T-cell (primary cell): ENCODE measurements at regions not wholly inside any gene's neighbourhood (a gene's known extent, or its start where the extent isn't known, plus 50 kb on each side); places are given as distances from the start of the nearest gene placed in this dataset.
A peak's percentile ranks its signal among the peaks of the same experiment; 100 is the strongest.

Experiments used
- ATAC-seq, 4 experiments: fragments of 200-7000 bp in 3 of 4; fragments of 150-1000 bp in 1 of 4; cut with Tn5 transposase; replicated peaks in 1 of 4; 1 replicate in 3 of 4; 2 replicates in 1 of 4; pipeline ENCODE4 v1.10.0; 2021; ENCODE audit warnings: moderate library complexity in 3 of 4, mild to moderate bottlenecking in 2 of 4, moderate number of reproducible peaks in 1 of 4
- CTCF ChIA-PET, 2 donors: fragments of 300-600 bp; sonication (Branson Sonifier 250); formaldehyde crosslinking; loops; one replicate each; lab custom pipeline; 2022; ENCODE audit warnings: antibody characterized with exemption in 2 of 2; lab: Charles Lee
- POLR2A ChIA-PET, 2 donors: fragments of 300-600 bp; sonication (Branson Sonifier 250); formaldehyde crosslinking; loops; one replicate each; lab custom pipeline; 2022; ENCODE audit warnings: antibody characterized with exemption in 2 of 2; lab: Charles Lee
- DNase-seq, 35 experiments: peaks; one replicate each; pipeline versions ENCODE4 v3.0.0 to v3.0.0-alpha.2; 2013 to 2023
- H3K27ac ChIP-seq: one replicate; pipeline ENCODE4 v1.5.1; 2013; ENCODE audit warnings: low read length
- H3K27me3 ChIP-seq, 2 experiments: replicated peaks in 1 of 2; 1 replicate in 1 of 2; 2 replicates in 1 of 2; pipeline versions ENCODE4 v1.6.1 to v1.7.0; 2013; ENCODE audit warnings: low read length in 1 of 2, mixed read lengths in 1 of 2; ENCODE audit not compliant: control insufficient read depth in 2 of 2, insufficient read depth in 2 of 2; ENCODE audit errors: extremely low read depth in 1 of 2
- H3K36me3 ChIP-seq, 2 donors: 1 replicate in 1 of 2; 2 replicates in 1 of 2; pipeline versions ENCODE4 v1.6.1 to v1.7.0; 2013; ENCODE audit warnings: low read length in 1 of 2; ENCODE audit not compliant: control insufficient read depth in 2 of 2, insufficient read depth in 1 of 2; ENCODE audit errors: extremely low read depth in 1 of 2
- H3K4me1 ChIP-seq, 2 experiments: 1 replicate in 1 of 2; 2 replicates in 1 of 2; pipeline versions ENCODE4 v1.6.1 to v1.7.0; 2013; ENCODE audit warnings: low read length in 2 of 2, mixed read lengths in 1 of 2; ENCODE audit not compliant: insufficient read depth in 2 of 2, control insufficient read depth in 1 of 2; ENCODE audit errors: extremely low read depth in 1 of 2
- H3K4me3 ChIP-seq, 2 donors: 1 replicate in 1 of 2; 2 replicates in 1 of 2; pipeline versions ENCODE4 v1.5.1 to v1.7.0; 2013; ENCODE audit warnings: mild to moderate bottlenecking in 2 of 2, low read length in 1 of 2, moderate library complexity in 1 of 2; ENCODE audit not compliant: control insufficient read depth in 1 of 2; ENCODE audit errors: extremely low read depth in 1 of 2
- H3K9me3 ChIP-seq: 2 replicates; pipeline ENCODE4 v1.7.0; 2013
- H3K27ac Mint-ChIP-seq, 2 donors: one replicate each; pipeline ENCODE4 v1.8.0; 2020 to 2021; ENCODE audit warnings: mild to moderate bottlenecking in 2 of 2, mixed read lengths in 2 of 2
- H3K27me3 Mint-ChIP-seq, 2 donors: one replicate each; pipeline ENCODE4 v1.8.0; 2021 to 2022; ENCODE audit warnings: mixed read lengths in 2 of 2
- H3K36me3 Mint-ChIP-seq: one replicate; pipeline ENCODE4 v1.8.0; 2021; ENCODE audit warnings: mixed read lengths
- H3K4me1 Mint-ChIP-seq, 3 donors: one replicate each; pipeline ENCODE4 v1.8.0; 2020 to 2022; ENCODE audit warnings: mixed read lengths in 3 of 3, mild to moderate bottlenecking in 1 of 3
- H3K4me3 Mint-ChIP-seq, 3 donors: one replicate each; pipeline ENCODE4 v1.8.0; 2020 to 2022; ENCODE audit warnings: mild to moderate bottlenecking in 3 of 3, mixed read lengths in 3 of 3, moderate library complexity in 3 of 3
- H3K9me3 Mint-ChIP-seq, 3 donors: one replicate each; pipeline ENCODE4 v1.8.0; 2020 to 2022; ENCODE audit warnings: mixed read lengths in 3 of 3
- WGBS: methylation state at CpG from one replicate; pipeline ENCODE4 v1.1.5; 2013; ENCODE audit warnings: missing lambda C conversion rate; ENCODE audit not compliant: insufficient coverage; 5-methylcytosine and 5-hydroxymethylcytosine counted together

- no peaks in the 10 kb centered on the region for H3K27me3 ChIP-seq
- Mint-ChIP-seq H3K27ac (no peak overlapping the region), H3K36me3 (no peaks in the 10 kb centered on the region), H3K4me3 (no peak overlapping the region), H3K9me3 (no peaks in the 10 kb centered on the region), H3K27me3 (no peaks in the 10 kb centered on the region), H3K4me1 (peaks cover 0 to 6% (median 3%) of the 10 kb centered on the region in 3 donors)
- no peaks in the 10 kb centered on the region for H3K9me3 ChIP-seq
- no peaks in the 10 kb centered on the region for H3K4me1 ChIP-seq
- no peak overlapping the region for H3K4me3 ChIP-seq
- ATAC-seq (no peak), DNase-seq (no peak)
- no peaks in the 10 kb centered on the region for H3K36me3 ChIP-seq
- CTCF ChIA-PET = interaction anchor here in 1 of 2 donors (0.6 kb wide), 1 partner anchor 67 kb away, joined by 3 read pairs; no protein-coding TSS in a partner anchor
- no peak overlapping the region for H3K27ac ChIP-seq
- POLR2A ChIA-PET = interaction anchor here (0.6 kb wide), 2 partner anchors 38 to 422 kb away, joined by 4 read pairs; no protein-coding TSS in a partner anchor
- 100% methylated on average over 2 of the region's 2 CpGs for WGBS
Measured at GRCh38 chr1:200343874-200344273, 66.0 kb downstream of the ZNF281 start.

- DNase-seq = no peak
- peaks cover 9 to 18% (median 12%) of the 10 kb centered on the region in 3 donors for H3K4me1 Mint-ChIP-seq
- H3K36me3 Mint-ChIP-seq = no peaks in the 10 kb centered on the region
Measured at GRCh38 chr1:200342511-200343311, 67.1 kb downstream of the ZNF281 start.

GRCh38 chr1:200338451-200338850 is 71.4 kb downstream of the ZNF281 start:
- ATAC-seq (no peak), DNase-seq (no peak)
- Histone ChIP-seq H3K4me3 (no peak overlapping the region), H3K4me1 (peaks cover 9 to 20% of the 10 kb centered on the region in 2 experiments), H3K27ac (no peak overlapping the region), H3K27me3 (no peaks in the 10 kb centered on the region), H3K36me3 (no peaks in the 10 kb centered on the region), H3K9me3 (no peaks in the 10 kb centered on the region)
- ChIA-PET CTCF (no interaction called here), POLR2A (interaction anchor here in 1 of 2 donors (0.5 kb wide), 1 partner anchor 29 kb away, joined by 3 read pairs; no protein-coding TSS in a partner anchor)
- Mint-ChIP-seq H3K27me3 (no peaks in the 10 kb centered on the region), H3K4me3 (peak overlapping the region in 1 of 3 donors; percentile 45), H3K36me3 (no peaks in the 10 kb centered on the region), H3K4me1 (peaks cover 28 to 30% (median 29%) of the 10 kb centered on the region in 3 donors), H3K9me3 (no peaks in the 10 kb centered on the region), H3K27ac (peak overlapping the region; percentile 17 to 68)
- no CpG with 5 or more reads among the region's 2 CpGs for WGBS

More at GRCh38 chr1:200342511-200343311, 67.1 kb downstream of the ZNF281 start:
- Histone ChIP-seq H3K27ac (no peak overlapping the region), H3K4me3 (no peak overlapping the region), H3K9me3 (no peaks in the 10 kb centered on the region), H3K36me3 (no peaks in the 10 kb centered on the region), H3K27me3 (no peaks in the 10 kb centered on the region), H3K4me1 (peaks cover 5 to 11% of the 10 kb centered on the region in 2 experiments)
- ChIA-PET CTCF (interaction anchor here in 1 of 2 donors (0.5 to 0.7 kb wide), 2 partner anchors 47 to 272 kb away, joined by 3 to 5 read pairs; no protein-coding TSS in a partner anchor), POLR2A (no interaction called here)
- no peak for ATAC-seq
- no peaks in the 10 kb centered on the region for H3K9me3 Mint-ChIP-seq
- H3K27ac Mint-ChIP-seq = no peak overlapping the region
- H3K27me3 Mint-ChIP-seq = no peaks in the 10 kb centered on the region
- WGBS = 100% methylated on average over 2 of the region's 5 CpGs
- H3K4me3 Mint-ChIP-seq = no peak overlapping the region

- Histone ChIP-seq H3K4me3 (no peak overlapping the region), H3K36me3 (no peaks in the 10 kb centered on the region), H3K27me3 (no peaks in the 10 kb centered on the region), H3K27ac (no peak overlapping the region), H3K4me1 (peaks cover 9 to 20% of the 10 kb centered on the region in 2 experiments), H3K9me3 (no peaks in the 10 kb centered on the region)
- Mint-ChIP-seq H3K4me1 (peaks cover 28 to 30% (median 29%) of the 10 kb centered on the region in 3 donors), H3K36me3 (no peaks in the 10 kb centered on the region), H3K4me3 (peak overlapping the region in 1 of 3 donors; percentile 45), H3K27ac (peak overlapping the region; percentile 53 to 68), H3K27me3 (no peaks in the 10 kb centered on the region), H3K9me3 (no peaks in the 10 kb centered on the region)
- ChIA-PET CTCF (no interaction called here), POLR2A (no interaction called here)
- DNase-seq = no peak
- ATAC-seq = peak in 3 of 4 experiments; percentile 27 to 70 (median 62)
- WGBS = 57% methylated on average over 1 of the region's 3 CpGs
Measured at GRCh38 chr1:200337831-200338230, 72.0 kb downstream of the ZNF281 start.

DNA sequence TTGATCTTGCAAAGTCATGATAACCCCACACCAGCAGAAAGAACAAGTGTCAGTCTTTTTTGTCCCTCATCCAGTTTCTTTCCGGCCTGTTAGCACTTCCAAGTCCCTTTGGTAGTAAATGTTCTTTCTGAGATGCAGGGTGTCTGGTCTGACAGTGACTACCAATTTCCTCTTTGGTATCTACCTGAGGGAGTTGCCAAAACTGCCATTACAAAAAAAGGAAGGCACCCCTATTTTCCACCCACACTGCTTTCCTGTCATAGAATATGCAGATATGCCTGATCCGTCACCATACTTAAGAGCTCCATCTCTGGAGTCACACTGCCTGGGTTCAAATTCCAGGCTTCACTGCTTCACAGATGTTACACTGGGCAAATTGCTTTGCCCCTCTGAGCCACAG is 72.4 kb downstream of the ZNF281 start:
- Mint-ChIP-seq H3K27ac (peak overlapping the region; percentile 34 to 68), H3K9me3 (no peaks in the 10 kb centered on the region), H3K4me3 (peak overlapping the region in 1 of 3 donors; percentile 45), H3K36me3 (no peaks in the 10 kb centered on the region), H3K27me3 (no peaks in the 10 kb centered on the region), H3K4me1 (peaks cover 28 to 30% (median 29%) of the 10 kb centered on the region in 3 donors)
- POLR2A ChIA-PET = no interaction called here
- Histone ChIP-seq H3K36me3 (no peaks in the 10 kb centered on the region), H3K27ac (no peak overlapping the region), H3K9me3 (no peaks in the 10 kb centered on the region), H3K4me1 (peaks cover 9 to 20% of the 10 kb centered on the region in 2 experiments), H3K4me3 (no peak overlapping the region), H3K27me3 (no peaks in the 10 kb centered on the region)
- ATAC-seq (peak in 3 of 4 experiments; percentile 31 to 51 (median 37)), DNase-seq (no peak)
- no CpG with 5 or more reads among the region's 2 CpGs for WGBS
- CTCF ChIA-PET = no interaction called here

GRCh38 chr1:200336901-200337391 is 72.9 kb downstream of the ZNF281 start:
- POLR2A ChIA-PET = no interaction called here
- H3K36me3 Mint-ChIP-seq = no peaks in the 10 kb centered on the region
- H3K4me3 Mint-ChIP-seq = peak overlapping the region in 1 of 3 donors; percentile 45

More at GRCh38 chr1:200336901-200337391, 72.9 kb downstream of the ZNF281 start:
- H3K27me3 Mint-ChIP-seq = no peaks in the 10 kb centered on the region
- Histone ChIP-seq H3K9me3 (no peaks in the 10 kb centered on the region), H3K4me1 (peaks cover 9 to 20% of the 10 kb centered on the region in 2 experiments), H3K27ac (no peak overlapping the region), H3K4me3 (no peak overlapping the region), H3K27me3 (no peaks in the 10 kb centered on the region), H3K36me3 (no peaks in the 10 kb centered on the region)
- ATAC-seq = no peak
- no peak for DNase-seq
- no peaks in the 10 kb centered on the region for H3K9me3 Mint-ChIP-seq
- WGBS = 79% methylated on average over 2 of the region's 4 CpGs
- CTCF ChIA-PET = interaction anchor here in 1 of 2 donors (0.6 kb wide), 1 partner anchor 35 kb away, joined by 3 read pairs; no protein-coding TSS in a partner anchor
- peak overlapping the region; percentile 20 to 68 for H3K27ac Mint-ChIP-seq
- H3K4me1 Mint-ChIP-seq = peaks cover 28 to 30% (median 29%) of the 10 kb centered on the region in 3 donors
